Trophoblast cell (in vitro differentiated cells and primary cell): ENCODE measurements at regions not wholly inside any gene's neighbourhood (a gene's known extent, or its start where the extent isn't known, plus 50 kb on each side); places are given as distances from the start of the nearest gene placed in this dataset.

Source experiments
- DNase-seq, 2 donors: peaks; one replicate each; pipeline ENCODE4 v3.0.0-alpha.2; 2016
- H2AFZ ChIP-seq: 2 replicates; pipeline ENCODE4 v1.6.1; 2013; ENCODE audit warnings: low read length, moderate library complexity, mild to moderate bottlenecking; ENCODE audit not compliant: insufficient read depth, poor library complexity
- H2AK5ac ChIP-seq: 2 replicates; pipeline ENCODE4 v1.6.1; 2013; ENCODE audit warnings: mild to moderate bottlenecking, low read length
- H2BK120ac ChIP-seq: 2 replicates; pipeline ENCODE4 v1.6.1; 2013; ENCODE audit warnings: low read length, mild to moderate bottlenecking, moderate library complexity; ENCODE audit not compliant: insufficient read depth, poor library complexity
- H2BK12ac ChIP-seq: 2 replicates; pipeline ENCODE4 v1.6.1; 2013; ENCODE audit warnings: mild to moderate bottlenecking, low read length, moderate library complexity
- H2BK5ac ChIP-seq: 2 replicates; pipeline ENCODE4 v1.6.1; 2013; ENCODE audit warnings: low read length, low read depth, moderate library complexity, mild to moderate bottlenecking; ENCODE audit not compliant: poor library complexity
- H3K14ac ChIP-seq: 2 replicates; pipeline ENCODE4 v1.6.1; 2013; ENCODE audit warnings: mild to moderate bottlenecking, low read length
- H3K18ac ChIP-seq: 2 replicates; pipeline ENCODE4 v1.6.1; 2013; ENCODE audit warnings: mild to moderate bottlenecking, low read length
- H3K23ac ChIP-seq: 2 replicates; pipeline ENCODE4 v1.6.1; 2013; ENCODE audit warnings: low read length
- H3K27ac ChIP-seq: 2 replicates; pipeline ENCODE4 v1.5.1; 2013; ENCODE audit warnings: low read depth, mild to moderate bottlenecking, inconsistent platforms, low read length, moderate library complexity
- H3K27me3 ChIP-seq: 2 replicates; pipeline ENCODE4 v1.6.1; 2013; ENCODE audit warnings: inconsistent platforms, mild to moderate bottlenecking, low read length, moderate library complexity; ENCODE audit not compliant: insufficient read depth
- H3K36me3 ChIP-seq, 2 experiments: 1 replicate in 1 of 2; 2 replicates in 1 of 2; pipeline ENCODE4 v1.6.1; 2013; ENCODE audit warnings: low read length in 2 of 2, mild to moderate bottlenecking in 2 of 2, moderate library complexity in 1 of 2; ENCODE audit not compliant: insufficient read depth in 2 of 2, control insufficient read depth in 1 of 2
- H3K4ac ChIP-seq: 2 replicates; pipeline ENCODE4 v1.6.1; 2013; ENCODE audit warnings: low read depth, mild to moderate bottlenecking, low read length, moderate library complexity
- H3K4me1 ChIP-seq, 2 experiments: 1 replicate in 1 of 2; 2 replicates in 1 of 2; pipeline ENCODE4 v1.6.1; 2013; ENCODE audit warnings: low read length in 2 of 2, mild to moderate bottlenecking in 2 of 2, moderate library complexity in 1 of 2; ENCODE audit not compliant: insufficient read depth in 2 of 2, control insufficient read depth in 1 of 2
- H3K4me2 ChIP-seq: 2 replicates; pipeline ENCODE4 v1.6.1; 2013; ENCODE audit warnings: inconsistent platforms, mild to moderate bottlenecking, low read length, moderate library complexity
- H3K4me3 ChIP-seq: 2 replicates; pipeline ENCODE4 v1.5.1; 2013; ENCODE audit warnings: mild to moderate bottlenecking, low read depth, low read length, inconsistent platforms
- H3K79me1 ChIP-seq: one replicate; pipeline ENCODE4 v1.6.1; 2013; ENCODE audit warnings: low read length
- H3K79me2 ChIP-seq: 2 replicates; pipeline ENCODE4 v1.6.1; 2013; ENCODE audit warnings: low read length, mild to moderate bottlenecking; ENCODE audit not compliant: control insufficient read depth, insufficient read depth, poor library complexity
- H3K9ac ChIP-seq: 2 replicates; pipeline ENCODE4 v1.6.1; 2013; ENCODE audit warnings: mild to moderate bottlenecking, low read length
- H3K9me3 ChIP-seq: 2 replicates; pipeline ENCODE4 v1.6.1; 2013; ENCODE audit warnings: low read depth, mild to moderate bottlenecking, control low read depth, inconsistent platforms, low read length; ENCODE audit not compliant: insufficient read depth
- H4K12ac ChIP-seq: 2 replicates; pipeline ENCODE4 v1.6.1; 2013; ENCODE audit warnings: low read depth, mild to moderate bottlenecking, low read length, moderate library complexity
- H4K8ac ChIP-seq: 2 replicates; pipeline ENCODE4 v1.6.1; 2013; ENCODE audit warnings: low read depth, mild to moderate bottlenecking, low read length, moderate library complexity
- H4K91ac ChIP-seq: one replicate; pipeline ENCODE4 v1.6.1; 2013; ENCODE audit warnings: low read depth, mild to moderate bottlenecking, low read length, moderate library complexity
- WGBS: extraction: QIAGEN DNeasy Blood & Tissue Kit; methylation state at CpG from one replicate; pipeline ENCODE4 v1.1.7; 2013; ENCODE audit warnings: missing lambda C conversion rate; ENCODE audit not compliant: insufficient read length, insufficient coverage; ENCODE audit errors: extremely low coverage; 5-methylcytosine and 5-hydroxymethylcytosine counted together

GRCh38 chr12:73266206-73266605, 994.0 kb downstream of the TRHDE start:
- Histone ChIP-seq H4K12ac (no peak overlapping the region), H3K9me3 (no peaks in the 10 kb centered on the region), H3K4me2 (no peak overlapping the region), H4K91ac (no peak overlapping the region), H3K18ac (no peak overlapping the region), H2BK120ac (no peak overlapping the region), H2BK5ac (no peak overlapping the region), H3K4me3 (no peak overlapping the region), H3K14ac (no peak overlapping the region), H3K79me2 (no peaks in the 10 kb centered on the region), H3K79me1 (no peaks in the 10 kb centered on the region), H3K4me1 (no peaks in the 10 kb centered on the region), H3K27me3 (no peaks in the 10 kb centered on the region), H2BK12ac (no peak overlapping the region), H2AK5ac (no peak overlapping the region), H3K27ac (no peak overlapping the region), H3K4ac (no peak overlapping the region), H3K9ac (no peak overlapping the region), H4K8ac (no peak overlapping the region), H2AFZ (no peak overlapping the region), H3K36me3 (no peaks in the 10 kb centered on the region), H3K23ac (no peak overlapping the region)
- no CpG with 5 or more reads among the region's 1 CpG for WGBS
- no peak for DNase-seq

- H3K4ac ChIP-seq = no peak overlapping the region
- H2BK120ac ChIP-seq = no peak overlapping the region
- no peak overlapping the region for H4K12ac ChIP-seq
- no peak overlapping the region for H3K4me3 ChIP-seq
- H3K36me3 ChIP-seq = no peaks in the 10 kb centered on the region
- no peak overlapping the region for H2AK5ac ChIP-seq
- no peak overlapping the region for H2AFZ ChIP-seq
- H3K9me3 ChIP-seq = no peaks in the 10 kb centered on the region
- H3K4me1 ChIP-seq = no peaks in the 10 kb centered on the region
- H2BK5ac ChIP-seq = no peak overlapping the region
- no peak overlapping the region for H2BK12ac ChIP-seq
- no peaks in the 10 kb centered on the region for H3K27me3 ChIP-seq
- DNase-seq = no peak
- H3K9ac ChIP-seq = no peak overlapping the region
- H3K4me2 ChIP-seq = no peak overlapping the region
- no peak overlapping the region for H4K91ac ChIP-seq
- no CpG with 5 or more reads among the region's 3 CpGs for WGBS
- no peak overlapping the region for H4K8ac ChIP-seq
- H3K79me1 ChIP-seq = no peaks in the 10 kb centered on the region
- no peak overlapping the region for H3K27ac ChIP-seq
- no peak overlapping the region for H3K23ac ChIP-seq
- H3K79me2 ChIP-seq = no peaks in the 10 kb centered on the region
- H3K18ac ChIP-seq = no peak overlapping the region
- no peak overlapping the region for H3K14ac ChIP-seq
These were observed 1002.8 kb downstream of the TRHDE start for GRCh38 chr12:73274976-73275375.

- H3K23ac ChIP-seq = no peak overlapping the region
- no peak overlapping the region for H3K27ac ChIP-seq
- no peaks in the 10 kb centered on the region for H3K4me1 ChIP-seq
- H3K4me2 ChIP-seq = no peak overlapping the region
- no peak overlapping the region for H4K8ac ChIP-seq
- H3K9ac ChIP-seq = no peak overlapping the region
- H2AK5ac ChIP-seq = no peak overlapping the region
- H4K91ac ChIP-seq = no peak overlapping the region
- no peak for DNase-seq
- H3K14ac ChIP-seq = no peak overlapping the region
- H3K36me3 ChIP-seq = no peaks in the 10 kb centered on the region
- H4K12ac ChIP-seq = no peak overlapping the region
- H3K79me2 ChIP-seq = no peaks in the 10 kb centered on the region
- no peak overlapping the region for H2AFZ ChIP-seq
- no peak overlapping the region for H2BK120ac ChIP-seq
- no peak overlapping the region for H2BK5ac ChIP-seq
- no peak overlapping the region for H3K4me3 ChIP-seq
- no peak overlapping the region for H3K4ac ChIP-seq
- no peak overlapping the region for H3K18ac ChIP-seq
- no peaks in the 10 kb centered on the region for H3K9me3 ChIP-seq
- H3K27me3 ChIP-seq = no peaks in the 10 kb centered on the region
- no peaks in the 10 kb centered on the region for H3K79me1 ChIP-seq
- H2BK12ac ChIP-seq = no peak overlapping the region
These were observed 1005.8 kb downstream of the TRHDE start for GRCh38 chr12:73277971-73278370.

- Histone ChIP-seq H4K12ac (no peak overlapping the region), H2BK12ac (no peak overlapping the region), H3K79me2 (no peaks in the 10 kb centered on the region), H3K27me3 (no peaks in the 10 kb centered on the region), H4K91ac (no peak overlapping the region), H2AK5ac (no peak overlapping the region), H3K23ac (no peak overlapping the region), H3K4me1 (no peaks in the 10 kb centered on the region), H3K9me3 (no peaks in the 10 kb centered on the region), H3K4me2 (no peak overlapping the region), H3K36me3 (no peaks in the 10 kb centered on the region), H4K8ac (no peak overlapping the region), H3K27ac (no peak overlapping the region), H2AFZ (no peak overlapping the region), H3K4me3 (no peak overlapping the region), H3K4ac (no peak overlapping the region), H3K79me1 (no peaks in the 10 kb centered on the region), H3K14ac (no peak overlapping the region), H3K18ac (no peak overlapping the region), H2BK120ac (no peak overlapping the region), H3K9ac (no peak overlapping the region), H2BK5ac (no peak overlapping the region)
- WGBS = no CpG with 5 or more reads among the region's 2 CpGs
- DNase-seq = no peak
These were observed 1029.4 kb downstream of the TRHDE start for GRCh38 chr12:73301530-73301929.

- H4K8ac ChIP-seq = no peak overlapping the region
- no peak overlapping the region for H4K12ac ChIP-seq
- no peaks in the 10 kb centered on the region for H3K79me1 ChIP-seq
- no peaks in the 10 kb centered on the region for H3K79me2 ChIP-seq
- no peaks in the 10 kb centered on the region for H3K27me3 ChIP-seq
- H2AK5ac ChIP-seq = no peak overlapping the region
- H3K23ac ChIP-seq = no peak overlapping the region
- WGBS = no CpG with 5 or more reads among the region's 2 CpGs
- H3K9me3 ChIP-seq = no peaks in the 10 kb centered on the region
- H3K9ac ChIP-seq = no peak overlapping the region
- H3K36me3 ChIP-seq = no peaks in the 10 kb centered on the region
- no peak overlapping the region for H2BK120ac ChIP-seq
- no peak overlapping the region for H2BK12ac ChIP-seq
- H3K4me1 ChIP-seq = no peaks in the 10 kb centered on the region
- H3K27ac ChIP-seq = no peak overlapping the region
- H2AFZ ChIP-seq = no peak overlapping the region
- no peak overlapping the region for H3K4me2 ChIP-seq
- no peak overlapping the region for H3K14ac ChIP-seq
- no peak for DNase-seq
- no peak overlapping the region for H3K18ac ChIP-seq
- no peak overlapping the region for H3K4me3 ChIP-seq
- no peak overlapping the region for H3K4ac ChIP-seq
- H2BK5ac ChIP-seq = no peak overlapping the region
- no peak overlapping the region for H4K91ac ChIP-seq
These were observed 1035.1 kb downstream of the TRHDE start for GRCh38 chr12:73307260-73307659.
